AG04450 (cell line): ENCODE measurements at regions not wholly inside any gene's neighbourhood (a gene's known extent, or its start where the extent isn't known, plus 50 kb on each side); places are given as distances from the start of the nearest gene placed in this dataset.

Experiments used
- CTCF ChIA-PET: fragments of 300-600, 350-600 bp; formaldehyde crosslinking; extraction: SDS; loops from one replicate; lab custom pipeline; 2022; ENCODE audit warnings: antibody characterized with exemption, inconsistent platforms; lab: Charles Lee
- POLR2A ChIA-PET: fragments of 350-600 bp; formaldehyde crosslinking; extraction: SDS; loops from one replicate; lab custom pipeline; 2021; ENCODE audit warnings: antibody characterized with exemption, inconsistent platforms; lab: Yijun Ruan, JAX
- DNase-seq: peaks from one replicate; pipeline ENCODE4 v3.0.0-alpha.2; 2011; ENCODE audit warnings: low read depth, low spot score
- H3K27ac ChIP-seq: one replicate; pipeline ENCODE4 v1.5.1; 2012; ENCODE audit warnings: low read depth, low read length, control low read depth
- H3K27me3 ChIP-seq: one replicate; pipeline ENCODE4 v1.6.0; 2012; ENCODE audit warnings: low read length; ENCODE audit not compliant: control insufficient read depth, insufficient read depth
- H3K4me3 ChIP-seq: 2 replicates; pipeline ENCODE4 v1.5.1; 2011; ENCODE audit warnings: mild to moderate bottlenecking, low read depth, low read length, control low read depth
- H3K9me3 ChIP-seq: 2 replicates; pipeline ENCODE4 v1.5.1; 2012; ENCODE audit warnings: low read length; ENCODE audit not compliant: control insufficient read depth, insufficient read depth
- TF ChIP-seq, protein P1 (sequence below): IDR thresholded peaks from 2 replicates; pipeline ENCODE4 v1.5.1; 2011; ENCODE audit warnings: low read depth, low read length, control low read depth, inconsistent platforms

GRCh38 chr5:82699737-82700136, 377.5 kb downstream of the TMEM167A start:
- CTCF ChIA-PET: no interaction called here
- no peaks in the 10 kb centered on the region for H3K9me3 ChIP-seq
- no peak overlapping the region for H3K27ac ChIP-seq
- TF ChIP-seq, protein P1, sequence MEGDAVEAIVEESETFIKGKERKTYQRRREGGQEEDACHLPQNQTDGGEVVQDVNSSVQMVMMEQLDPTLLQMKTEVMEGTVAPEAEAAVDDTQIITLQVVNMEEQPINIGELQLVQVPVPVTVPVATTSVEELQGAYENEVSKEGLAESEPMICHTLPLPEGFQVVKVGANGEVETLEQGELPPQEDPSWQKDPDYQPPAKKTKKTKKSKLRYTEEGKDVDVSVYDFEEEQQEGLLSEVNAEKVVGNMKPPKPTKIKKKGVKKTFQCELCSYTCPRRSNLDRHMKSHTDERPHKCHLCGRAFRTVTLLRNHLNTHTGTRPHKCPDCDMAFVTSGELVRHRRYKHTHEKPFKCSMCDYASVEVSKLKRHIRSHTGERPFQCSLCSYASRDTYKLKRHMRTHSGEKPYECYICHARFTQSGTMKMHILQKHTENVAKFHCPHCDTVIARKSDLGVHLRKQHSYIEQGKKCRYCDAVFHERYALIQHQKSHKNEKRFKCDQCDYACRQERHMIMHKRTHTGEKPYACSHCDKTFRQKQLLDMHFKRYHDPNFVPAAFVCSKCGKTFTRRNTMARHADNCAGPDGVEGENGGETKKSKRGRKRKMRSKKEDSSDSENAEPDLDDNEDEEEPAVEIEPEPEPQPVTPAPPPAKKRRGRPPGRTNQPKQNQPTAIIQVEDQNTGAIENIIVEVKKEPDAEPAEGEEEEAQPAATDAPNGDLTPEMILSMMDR: no peak
- no peak overlapping the region for H3K4me3 ChIP-seq
- no peaks in the 10 kb centered on the region for H3K27me3 ChIP-seq
- POLR2A ChIA-PET: no interaction called here
- DNase-seq: no peak

GRCh38 chr5:82698026-82698425, 379.2 kb downstream of the TMEM167A start:
- Histone ChIP-seq H3K9me3 (no peaks in the 10 kb centered on the region), H3K27ac (no peak overlapping the region), H3K4me3 (no peak overlapping the region), H3K27me3 (peaks cover 3% of the 10 kb centered on the region)
- ChIA-PET POLR2A (no interaction called here), CTCF (interaction anchor here (0.6 kb wide), 1 partner anchor 108 kb away, joined by 9 read pairs; no protein-coding TSS in a partner anchor)
- TF ChIP-seq, protein P1: no peak
- DNase-seq: no peak

GRCh38 chr5:82694711-82695285, 382.4 kb downstream of the TMEM167A start:
- POLR2A ChIA-PET: no interaction called here
- DNase-seq: no peak
- H3K27ac ChIP-seq: no peak overlapping the region

DNA sequence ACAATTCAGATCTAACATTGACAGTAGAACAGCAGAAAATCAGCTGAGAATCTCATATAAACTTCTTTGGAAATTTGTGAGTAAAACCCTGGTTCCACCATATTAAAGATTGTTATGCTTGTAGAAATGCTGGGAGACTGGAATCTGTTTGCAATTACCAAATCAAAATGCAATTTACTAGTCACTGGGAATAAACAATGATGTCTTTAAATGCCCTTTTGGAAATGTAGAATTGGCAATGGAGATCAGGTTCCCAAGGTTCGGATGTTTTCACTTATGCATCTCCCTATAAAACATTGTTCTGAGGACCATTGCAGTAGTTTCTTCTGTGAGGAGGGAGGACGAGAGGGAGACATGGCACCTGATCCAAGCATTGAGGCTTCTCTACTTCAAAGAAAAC, 384.4 kb downstream of the TMEM167A start:
- TF ChIP-seq, protein P1: no peak
- Histone ChIP-seq H3K27me3 (peaks cover 6% of the 10 kb centered on the region), H3K27ac (no peak overlapping the region), H3K9me3 (no peaks in the 10 kb centered on the region), H3K4me3 (no peak overlapping the region)
- ChIA-PET CTCF (no interaction called here), POLR2A (no interaction called here)
- DNase-seq: no peak

More at GRCh38 chr5:82694711-82695285, 382.4 kb downstream of the TMEM167A start:
- TF ChIP-seq, protein P1: no peak
- Histone ChIP-seq H3K4me3 (no peak overlapping the region), H3K27me3 (peaks cover 6% of the 10 kb centered on the region), H3K9me3 (no peaks in the 10 kb centered on the region)
- CTCF ChIA-PET: no interaction called here

GRCh38 chr5:82684659-82685058, 392.5 kb downstream of the TMEM167A start:
- no peaks in the 10 kb centered on the region for H3K9me3 ChIP-seq
- DNase-seq: no peak
- H3K4me3 ChIP-seq: no peak overlapping the region
- H3K27ac ChIP-seq: no peak overlapping the region
- ChIA-PET CTCF (no interaction called here), POLR2A (no interaction called here)
- H3K27me3 ChIP-seq: no peaks in the 10 kb centered on the region
- TF ChIP-seq, protein P1: no peak
